ENCODE measurements at regions not wholly inside any gene's neighbourhood (a gene's known extent, or its start where the extent isn't known, plus 50 kb on each side); places are given as distances from the start of the nearest gene placed in this dataset.

DNA sequence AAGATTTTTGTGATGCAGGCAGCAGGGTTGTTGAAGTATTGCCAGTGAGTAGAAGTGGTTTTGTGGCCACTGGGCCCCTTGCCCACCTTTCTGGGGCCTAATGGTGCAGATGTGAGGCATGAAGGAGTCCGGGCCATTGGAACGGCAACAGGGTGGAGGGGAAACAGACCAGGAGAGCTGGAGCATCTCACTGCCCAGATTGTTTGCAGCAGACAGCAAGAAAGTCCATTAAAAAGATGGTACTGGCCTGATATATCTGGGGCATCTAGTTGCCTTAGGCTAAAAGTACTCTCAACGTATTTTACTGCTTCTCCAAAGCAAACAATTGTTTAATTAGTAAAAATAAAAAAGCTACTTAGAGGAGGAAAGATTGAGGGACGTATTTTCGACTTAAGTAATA is 298.4 kb downstream of the SATB1 start:
- no peaks in the 10 kb centered on the region for H3K4me1 ChIP-seq
- no peaks in the 10 kb centered on the region for H3K9me3 ChIP-seq
- no peak overlapping the region for H3K27ac ChIP-seq
- no peaks in the 10 kb centered on the region for H3K36me3 ChIP-seq
- TF ChIP-seq POLR2AphosphoS5 (IDR thresholded peaks at IDR 0.05) (no peak), POLR2A (IDR thresholded peaks at IDR 0.05) (no peak), EP300 (IDR thresholded peaks at IDR 0.05) (no peak)
- TF ChIP-seq, protein P1, sequence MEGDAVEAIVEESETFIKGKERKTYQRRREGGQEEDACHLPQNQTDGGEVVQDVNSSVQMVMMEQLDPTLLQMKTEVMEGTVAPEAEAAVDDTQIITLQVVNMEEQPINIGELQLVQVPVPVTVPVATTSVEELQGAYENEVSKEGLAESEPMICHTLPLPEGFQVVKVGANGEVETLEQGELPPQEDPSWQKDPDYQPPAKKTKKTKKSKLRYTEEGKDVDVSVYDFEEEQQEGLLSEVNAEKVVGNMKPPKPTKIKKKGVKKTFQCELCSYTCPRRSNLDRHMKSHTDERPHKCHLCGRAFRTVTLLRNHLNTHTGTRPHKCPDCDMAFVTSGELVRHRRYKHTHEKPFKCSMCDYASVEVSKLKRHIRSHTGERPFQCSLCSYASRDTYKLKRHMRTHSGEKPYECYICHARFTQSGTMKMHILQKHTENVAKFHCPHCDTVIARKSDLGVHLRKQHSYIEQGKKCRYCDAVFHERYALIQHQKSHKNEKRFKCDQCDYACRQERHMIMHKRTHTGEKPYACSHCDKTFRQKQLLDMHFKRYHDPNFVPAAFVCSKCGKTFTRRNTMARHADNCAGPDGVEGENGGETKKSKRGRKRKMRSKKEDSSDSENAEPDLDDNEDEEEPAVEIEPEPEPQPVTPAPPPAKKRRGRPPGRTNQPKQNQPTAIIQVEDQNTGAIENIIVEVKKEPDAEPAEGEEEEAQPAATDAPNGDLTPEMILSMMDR (IDR thresholded peaks at IDR 0.05) = no peak
- no peak for ATAC-seq (ENCODE audit: low FRiP score in 2 of 2)
- no peak overlapping the region for H3K4me3 ChIP-seq
- DNase-seq = no peak
- 79 to 82% methylated on average over 5 of the region's 5 CpGs for WGBS, 2 donors
- no peaks in the 10 kb centered on the region for H3K27me3 ChIP-seq

DNA sequence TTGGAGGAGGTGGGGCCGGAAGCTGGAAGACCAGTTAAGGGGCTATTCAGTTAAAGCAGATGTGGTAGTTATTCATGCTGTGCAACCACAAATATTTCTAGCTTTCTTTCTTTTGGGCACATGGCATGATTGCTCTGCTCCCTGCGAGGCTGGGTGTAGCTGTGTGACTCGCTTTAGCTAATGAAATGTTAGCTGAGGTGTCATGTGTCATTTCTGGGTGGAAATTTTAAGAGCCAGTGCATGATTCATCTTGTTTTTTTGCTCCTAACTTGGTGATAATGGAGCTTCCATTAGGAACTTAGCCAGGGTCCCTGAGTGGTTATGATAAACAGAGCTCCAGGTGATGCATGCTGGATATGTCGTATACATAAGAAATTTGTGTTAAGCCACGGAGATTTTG is 300.6 kb downstream of the SATB1 start:
- WGBS, 2 donors = 86 to 89% methylated on average over 5 of the region's 5 CpGs
- H3K27ac ChIP-seq = no peak overlapping the region
- no peak for TF ChIP-seq EP300 (IDR thresholded peaks at IDR 0.05)
- no peak for TF ChIP-seq POLR2AphosphoS5 (IDR thresholded peaks at IDR 0.05)
- TF ChIP-seq POLR2A (IDR thresholded peaks at IDR 0.05) = no peak
- TF ChIP-seq, protein P1 (IDR thresholded peaks at IDR 0.05) = no peak
- H3K27me3 ChIP-seq = no peaks in the 10 kb centered on the region
- H3K4me1 ChIP-seq = no peaks in the 10 kb centered on the region
- H3K4me3 ChIP-seq = no peak overlapping the region
- ATAC-seq (ENCODE audit: low FRiP score in 2 of 2) (peak in 1 of 2 donors; percentile 23), DNase-seq (no peak)
- no peaks in the 10 kb centered on the region for H3K9me3 ChIP-seq
- no peaks in the 10 kb centered on the region for H3K36me3 ChIP-seq

DNA sequence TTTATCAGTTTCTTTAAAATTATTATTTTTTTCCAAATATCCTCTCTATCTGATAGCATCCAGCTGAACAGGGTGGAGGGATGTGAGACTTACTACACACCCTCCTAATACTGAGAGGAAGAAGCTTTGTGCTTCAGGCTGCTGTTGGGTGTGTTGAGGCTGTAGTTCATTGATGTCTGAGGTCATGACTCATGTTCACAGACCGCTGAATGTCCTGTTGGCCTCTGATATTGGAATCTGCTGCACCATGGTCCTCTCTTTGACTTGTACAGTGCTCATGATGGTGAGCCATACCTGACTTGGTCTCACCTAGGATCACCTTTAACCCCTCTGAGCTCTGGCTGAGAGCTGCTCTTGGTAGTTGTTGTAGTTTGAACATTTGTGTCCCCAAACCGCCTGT is 302.9 kb downstream of the SATB1 start:
- Histone ChIP-seq H3K27me3 (no peaks in the 10 kb centered on the region), H3K4me1 (no peaks in the 10 kb centered on the region), H3K27ac (no peak overlapping the region), H3K9me3 (no peaks in the 10 kb centered on the region), H3K36me3 (no peaks in the 10 kb centered on the region), H3K4me3 (no peak overlapping the region)
- no peak for DNase-seq
- ATAC-seq (ENCODE audit: low FRiP score in 2 of 2) = no peak
- no peak for TF ChIP-seq POLR2A (IDR thresholded peaks at IDR 0.05)
- TF ChIP-seq EP300 (IDR thresholded peaks at IDR 0.05) = no peak
- TF ChIP-seq, protein P1 (IDR thresholded peaks at IDR 0.05) = no peak
- TF ChIP-seq POLR2AphosphoS5 (IDR thresholded peaks at IDR 0.05) = no peak
- 90% methylated on average over 2 of the region's 2 CpGs for WGBS, 2 donors

DNA sequence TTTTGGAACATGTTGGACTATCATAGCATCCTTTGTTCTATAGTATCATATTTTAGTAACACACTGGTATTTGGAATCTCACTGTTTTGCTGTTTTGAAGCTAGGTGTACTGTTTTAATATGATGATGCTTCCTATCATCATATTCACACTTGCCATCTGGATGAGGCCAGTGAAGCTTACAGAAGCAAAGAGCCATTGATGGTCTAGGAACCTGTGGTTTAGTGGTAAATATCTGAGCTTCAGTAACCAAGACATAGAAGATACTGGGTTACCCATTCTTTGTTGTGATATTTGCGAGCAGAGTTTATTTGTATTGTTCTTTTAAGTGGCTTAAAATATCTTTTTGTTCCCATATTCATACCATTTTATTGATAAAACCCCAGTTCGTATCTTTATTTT is 304.1 kb downstream of the SATB1 start:
- Histone ChIP-seq H3K4me3 (no peak overlapping the region), H3K36me3 (no peaks in the 10 kb centered on the region), H3K27ac (no peak overlapping the region), H3K9me3 (no peaks in the 10 kb centered on the region), H3K4me1 (no peaks in the 10 kb centered on the region), H3K27me3 (no peaks in the 10 kb centered on the region)
- DNase-seq (no peak), ATAC-seq (ENCODE audit: low FRiP score in 2 of 2) (no peak)
- TF ChIP-seq POLR2AphosphoS5 (IDR thresholded peaks at IDR 0.05) = no peak
- TF ChIP-seq EP300 (IDR thresholded peaks at IDR 0.05) = no peak
- TF ChIP-seq POLR2A (IDR thresholded peaks at IDR 0.05) = no peak
- TF ChIP-seq, protein P1 (IDR thresholded peaks at IDR 0.05) = no peak
- 86 to 88% methylated on average over 2 of the region's 2 CpGs for WGBS, 2 donors

DNA sequence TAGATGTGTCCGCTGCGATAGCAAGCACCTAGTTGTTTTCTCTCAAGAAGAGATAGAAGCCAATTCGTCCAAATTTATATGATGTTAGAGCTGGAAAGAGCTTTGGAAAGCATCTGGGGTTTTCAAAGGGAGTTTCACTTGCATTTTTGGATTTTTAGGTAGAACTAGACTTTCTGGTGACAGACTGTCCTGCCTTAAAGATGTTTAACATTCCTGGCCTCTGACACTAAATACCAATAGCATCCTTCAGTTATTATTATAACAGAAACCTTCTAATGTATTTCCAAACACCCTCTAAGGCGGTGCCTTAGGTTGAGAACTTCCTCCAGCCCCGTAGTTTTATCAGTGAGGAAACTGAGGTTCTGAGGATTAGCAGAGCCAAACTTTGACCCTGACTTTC is 305.3 kb downstream of the SATB1 start:
- WGBS, 2 donors = 74 to 80% methylated on average over 5 of the region's 5 CpGs
- TF ChIP-seq, protein P1 (IDR thresholded peaks at IDR 0.05) = no peak
- TF ChIP-seq POLR2A (IDR thresholded peaks at IDR 0.05) (no peak), POLR2AphosphoS5 (IDR thresholded peaks at IDR 0.05) (no peak), EP300 (IDR thresholded peaks at IDR 0.05) (no peak)
- H3K36me3 ChIP-seq = no peaks in the 10 kb centered on the region
- ATAC-seq (ENCODE audit: low FRiP score in 2 of 2) (no peak), DNase-seq (no peak)
- H3K4me1 ChIP-seq = no peaks in the 10 kb centered on the region
- H3K27me3 ChIP-seq = no peaks in the 10 kb centered on the region
- H3K9me3 ChIP-seq = no peaks in the 10 kb centered on the region
- H3K4me3 ChIP-seq = no peak overlapping the region
- no peak overlapping the region for H3K27ac ChIP-seq
